HG03378 (cell line): ENCODE measurements at regions not wholly inside any gene's neighbourhood (a gene's known extent, or its start where the extent isn't known, plus 50 kb on each side); places are given as distances from the start of the nearest gene placed in this dataset.

ENCODE experiments used
- ATAC-seq: cut with Tn5 transposase; IDR thresholded peaks from one replicate; pipeline ENCODE4 v1.9.1; 2021; ENCODE audit warnings: mild to moderate bottlenecking, moderate library complexity; ENCODE audit not compliant: unreplicated experiment

GRCh38 chr11:116601814-116602636, 170.8 kb downstream of the BUD13 start:
- ATAC-seq: no peak

- no peak for ATAC-seq
These were observed 171.9 kb downstream of the BUD13 start for GRCh38 chr11:116600930-116601329.

DNA sequence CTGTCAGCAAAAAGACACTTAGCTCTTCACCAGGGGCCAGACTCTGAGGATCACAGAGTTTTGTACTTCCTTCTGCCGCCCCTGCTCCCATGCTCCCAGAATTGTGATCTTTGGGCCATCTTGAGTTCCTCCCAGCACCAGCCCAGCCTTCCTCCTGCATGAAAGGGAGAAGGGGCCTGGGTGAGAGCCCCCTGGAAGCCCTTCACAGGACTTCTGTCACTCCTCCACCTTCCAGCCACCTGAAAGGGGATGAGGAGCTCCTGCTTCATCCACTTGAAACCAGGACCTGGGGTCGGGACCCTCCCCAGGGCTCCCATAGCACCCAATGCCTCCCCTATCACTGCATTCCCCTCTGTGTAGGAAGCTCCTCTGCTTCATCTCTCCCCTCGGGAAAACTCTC, 174.2 kb downstream of the BUD13 start:
- no peak for ATAC-seq

GRCh38 chr11:116598036-116598435, 174.8 kb downstream of the BUD13 start:
- ATAC-seq: no peak

- ATAC-seq: no peak
These were observed 176.2 kb downstream of the BUD13 start for GRCh38 chr11:116596346-116597260.

- ATAC-seq: no peak
These were observed 177.4 kb downstream of the BUD13 start for GRCh38 chr11:116595305-116595880.

DNA sequence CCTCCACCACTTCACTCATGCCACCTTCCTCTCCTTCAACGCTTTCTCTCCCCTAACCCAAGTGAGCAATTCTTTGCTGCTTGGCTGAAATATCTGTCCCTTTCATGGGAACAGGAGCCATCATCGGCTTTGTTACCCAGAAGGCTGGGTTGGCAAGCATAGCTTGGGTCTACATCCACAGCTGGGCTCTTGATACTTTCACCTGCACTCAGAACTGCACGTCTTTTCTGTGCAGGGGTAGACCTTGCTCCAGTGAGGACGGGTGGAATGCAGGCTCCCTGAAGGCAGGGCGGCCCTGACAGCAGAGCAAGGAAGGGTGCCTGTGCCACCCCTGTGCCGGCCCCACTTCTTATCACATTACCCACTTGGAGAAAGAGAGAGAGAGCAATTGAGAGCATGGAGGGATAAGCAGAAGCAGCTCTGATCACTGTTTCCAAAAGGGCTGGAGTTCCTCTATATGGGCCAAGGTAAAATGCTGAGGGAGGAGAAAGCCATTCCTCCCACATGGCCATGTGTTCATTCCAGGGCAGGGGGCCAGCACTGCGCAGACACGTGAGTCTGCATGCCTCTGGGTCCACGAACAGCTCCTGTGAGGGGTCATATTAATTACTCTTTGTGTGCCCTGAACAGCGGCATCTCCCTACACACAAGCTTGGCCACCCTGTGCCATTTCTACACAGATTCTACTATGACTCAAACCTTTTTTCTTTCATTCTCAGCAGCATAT, 181.8 kb downstream of the BUD13 start:
- ATAC-seq: no peak

DNA sequence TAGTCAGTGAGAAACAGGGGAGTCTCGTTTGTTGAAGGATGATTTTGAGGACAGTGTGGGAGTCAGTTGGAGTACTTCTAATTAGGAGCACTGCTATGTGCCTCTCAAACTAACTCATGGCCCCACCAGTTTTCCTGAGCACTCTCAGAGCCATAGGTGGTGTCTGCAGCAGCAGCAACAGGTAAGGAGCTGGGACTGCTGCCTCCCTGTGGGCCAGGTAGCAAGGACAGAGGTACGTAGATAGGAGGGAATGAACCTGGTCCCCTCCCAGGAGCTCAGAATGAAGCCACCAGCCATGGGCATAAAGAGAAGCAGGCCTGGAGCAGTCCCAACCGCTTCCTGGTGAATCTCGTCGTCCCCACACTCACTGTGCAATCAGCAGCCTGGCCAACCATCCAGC, 183.4 kb downstream of the BUD13 start:
- no peak for ATAC-seq

- ATAC-seq: no peak
These were observed 186.4 kb downstream of the BUD13 start for GRCh38 chr11:116586392-116586791.

- ATAC-seq: no peak
These were observed 190.2 kb downstream of the BUD13 start for GRCh38 chr11:116582571-116582970.

GRCh38 chr11:116581349-116581748, 191.4 kb downstream of the BUD13 start:
- ATAC-seq: no peak

- no peak for ATAC-seq
These were observed 192.0 kb downstream of the BUD13 start for GRCh38 chr11:116580799-116581198.

DNA sequence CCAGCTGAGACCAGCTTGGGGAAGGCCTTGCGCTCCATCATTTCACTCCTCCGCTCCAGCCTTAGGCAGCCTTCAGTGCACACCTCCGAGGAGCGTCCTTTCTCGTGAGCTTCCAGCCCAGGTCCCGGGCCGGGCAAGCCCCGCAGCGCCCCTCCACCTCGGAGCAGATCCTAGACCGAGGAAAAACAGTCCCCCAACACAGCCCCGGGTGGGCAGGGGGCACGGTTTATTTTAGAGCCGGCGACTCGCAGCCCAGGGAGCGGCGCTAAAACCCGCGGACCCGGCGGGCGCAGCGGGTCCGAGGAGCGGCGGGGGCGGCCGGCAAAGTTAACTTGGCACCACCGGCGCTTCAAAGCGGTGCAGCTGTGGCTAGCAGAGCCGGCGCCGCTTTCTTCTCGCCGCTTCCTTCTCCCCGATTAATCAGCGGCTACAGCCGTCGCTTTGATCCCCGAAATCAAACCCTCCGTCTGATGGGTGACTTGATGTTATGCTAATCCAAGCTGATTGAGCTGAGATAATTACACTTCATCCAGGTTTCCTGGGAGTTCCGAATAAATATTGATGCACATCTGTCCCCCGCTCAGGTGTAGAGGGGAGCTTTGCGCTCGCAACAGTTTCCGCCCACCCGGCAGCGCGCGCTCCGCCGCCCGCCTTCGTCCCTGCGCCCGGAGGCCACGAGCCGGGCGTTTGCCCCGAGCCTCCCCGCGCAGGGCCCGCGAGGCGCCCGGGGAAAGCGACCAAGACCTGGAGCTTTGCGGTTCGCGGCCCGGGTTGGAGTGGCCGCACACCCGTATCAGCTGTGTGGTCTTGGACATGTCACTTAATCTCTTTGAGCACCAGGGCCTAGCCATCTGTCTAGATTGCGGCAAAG, 192.7 kb downstream of the BUD13 start:
- ATAC-seq: no peak

GRCh38 chr11:116579031-116579653, 193.6 kb downstream of the BUD13 start:
- ATAC-seq: no peak

GRCh38 chr11:116577956-116578355, 194.8 kb downstream of the BUD13 start:
- no peak for ATAC-seq

DNA sequence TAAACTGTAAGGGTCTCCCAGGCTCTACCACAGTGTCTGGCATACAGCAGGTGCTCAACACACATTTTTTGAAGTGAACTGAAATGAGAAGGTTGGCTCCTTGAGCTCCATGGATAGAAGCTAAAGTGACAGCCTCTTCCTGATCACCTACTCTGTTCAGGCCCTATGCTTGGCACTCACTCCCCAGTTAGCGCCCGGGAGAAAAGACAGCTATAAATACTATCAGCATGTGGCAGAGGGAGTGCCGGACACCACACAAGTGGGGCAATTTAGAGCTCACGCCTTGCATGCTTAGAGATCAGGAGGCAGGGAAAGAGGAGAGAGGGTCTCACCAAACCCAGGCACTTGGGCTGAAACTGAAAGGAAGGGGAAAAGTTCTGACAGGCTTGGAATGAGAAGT, 195.5 kb downstream of the BUD13 start:
- ATAC-seq: no peak

DNA sequence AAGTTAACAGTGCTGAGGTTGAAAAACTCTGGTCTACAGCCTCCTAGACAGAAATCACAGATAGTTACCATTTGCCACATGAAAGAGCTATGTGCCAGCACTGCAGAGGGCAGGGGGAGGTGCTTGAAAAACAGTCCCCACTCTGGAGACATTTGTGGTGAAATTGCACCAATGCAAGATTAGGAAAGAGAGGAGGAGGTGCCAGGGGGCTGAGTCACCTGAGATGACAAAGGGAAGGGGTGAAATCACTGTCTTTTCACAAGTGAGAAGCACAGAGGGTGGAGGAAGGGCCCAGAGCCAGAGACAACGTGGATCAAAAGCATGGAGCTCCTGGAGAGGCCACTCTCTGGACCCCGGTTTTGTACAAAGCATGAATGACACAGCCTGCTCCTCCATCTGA, 196.3 kb downstream of the BUD13 start:
- no peak for ATAC-seq

DNA sequence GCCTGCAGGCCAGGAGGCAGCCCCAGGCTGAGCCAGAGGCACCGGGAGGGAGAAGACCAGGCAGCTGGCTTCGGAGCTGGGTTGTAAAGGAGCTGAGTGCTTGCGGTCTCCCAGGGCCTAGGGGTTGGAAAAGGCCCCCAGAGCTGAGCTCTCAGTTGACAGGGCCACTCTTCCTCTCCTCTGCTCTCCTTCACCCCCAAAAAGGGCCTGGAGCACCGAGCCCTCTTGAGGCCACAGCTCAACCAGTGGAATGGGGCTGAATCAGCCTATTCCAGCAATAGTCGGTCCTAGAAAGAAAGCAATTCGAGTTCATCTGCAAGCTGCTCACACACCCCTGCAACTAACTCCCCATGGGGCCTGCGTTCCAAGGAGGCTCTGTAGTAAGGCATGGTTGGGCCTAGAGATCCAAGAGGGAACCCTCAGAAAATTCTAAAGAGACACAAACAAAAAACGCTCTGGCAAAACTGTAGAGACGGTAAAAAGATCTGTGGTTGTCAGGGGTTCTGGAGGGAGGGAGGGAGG, 205.0 kb downstream of the BUD13 start:
- ATAC-seq: no peak

- ATAC-seq: no peak
These were observed 209.1 kb downstream of the BUD13 start for GRCh38 chr11:116563712-116564047.
